HG03025 (cell line): ENCODE measurements at regions not wholly inside any gene's neighbourhood (a gene's known extent, or its start where the extent isn't known, plus 50 kb on each side); places are given as distances from the start of the nearest gene placed in this dataset.

Experiments used
- ATAC-seq: cut with Tn5 transposase; IDR thresholded peaks from one replicate; pipeline ENCODE4 v1.9.1; 2021; ENCODE audit warnings: mild to moderate bottlenecking, moderate library complexity; ENCODE audit not compliant: unreplicated experiment, low FRiP score

DNA sequence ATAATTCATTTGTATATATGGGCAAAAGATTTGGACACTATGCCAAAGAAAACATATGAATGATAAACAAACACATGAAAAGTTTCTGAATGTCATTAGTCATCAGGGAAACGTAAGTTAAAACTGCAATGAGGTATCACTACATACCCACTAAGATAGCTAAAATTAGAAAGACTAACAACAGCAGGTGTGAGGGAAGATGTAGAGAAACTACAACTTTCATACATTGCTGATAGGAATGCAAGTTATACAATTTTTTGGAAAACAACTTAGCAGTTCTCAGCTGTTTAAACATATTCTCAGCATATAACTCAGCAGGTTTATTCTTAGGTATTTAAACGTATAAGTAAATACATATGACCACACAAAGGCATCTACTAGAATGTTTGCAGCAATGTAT is 563.5 kb upstream of the KLHL29 start:
- no peak for ATAC-seq

GRCh38 chr2:22822835-22823234 is 562.1 kb upstream of the KLHL29 start:
- no peak for ATAC-seq

DNA sequence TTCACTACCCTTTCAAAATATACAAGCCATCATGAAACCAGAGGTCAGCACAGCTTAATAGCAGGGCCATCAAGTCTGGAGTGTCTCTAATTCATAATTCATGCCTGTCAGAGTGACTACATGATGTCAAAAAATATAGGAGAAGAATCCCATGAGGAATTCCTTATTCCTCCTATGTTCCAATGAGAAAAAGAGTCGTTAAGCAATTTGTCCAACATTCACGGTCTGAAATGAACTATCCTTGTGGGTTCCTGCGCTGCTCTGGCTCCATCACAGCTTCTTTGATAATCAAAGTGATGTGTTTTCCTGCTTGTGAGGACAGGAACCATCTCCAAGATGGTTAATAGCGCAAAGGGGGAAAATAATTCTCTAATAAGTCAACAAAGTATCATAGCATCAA is 560.4 kb upstream of the KLHL29 start:
- ATAC-seq, result no peak

DNA sequence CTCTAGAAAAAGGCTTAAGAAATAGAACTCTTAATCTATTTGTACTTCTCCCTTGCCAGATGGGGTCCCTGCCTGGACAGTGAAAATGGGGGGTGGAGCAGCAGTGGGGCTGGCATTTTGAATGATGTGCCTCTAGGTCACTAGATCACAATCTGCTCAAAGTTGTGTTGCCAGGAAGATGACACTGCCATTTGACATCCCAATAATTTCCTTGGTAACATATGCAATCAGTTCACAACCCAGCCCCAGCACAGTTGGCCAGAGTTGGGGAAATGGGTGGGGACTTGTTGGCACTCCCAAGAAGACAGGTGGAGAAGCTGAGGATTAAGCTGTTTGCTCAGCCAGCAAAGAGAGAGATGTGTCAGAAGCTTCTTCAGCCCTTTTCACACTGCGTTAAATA is 558.3 kb upstream of the KLHL29 start:
- no peak for ATAC-seq

DNA sequence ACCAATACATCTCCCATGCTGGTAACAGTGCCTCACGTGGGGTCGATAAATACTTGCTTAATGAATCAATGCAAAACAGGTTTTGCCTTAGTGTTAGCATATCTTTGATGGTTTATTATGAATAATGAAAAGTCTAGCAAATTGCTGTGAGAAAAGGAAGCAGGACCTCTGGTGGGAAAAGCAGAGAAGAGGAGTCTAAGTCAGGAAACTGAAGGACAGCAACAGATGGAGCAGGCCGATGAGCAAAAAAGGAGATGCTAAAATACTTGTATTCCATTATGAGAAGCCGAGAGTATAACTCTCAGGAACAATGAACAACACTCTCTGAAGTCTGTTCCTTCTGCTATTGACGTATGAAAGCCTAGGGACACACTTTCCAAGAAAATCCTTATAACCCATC is 555.2 kb upstream of the KLHL29 start:
- ATAC-seq, result no peak

GRCh38 chr2:22832196-22832595 is 552.8 kb upstream of the KLHL29 start:
- no peak for ATAC-seq

- ATAC-seq, result no peak
Measured at GRCh38 chr2:22838461-22838860, 546.5 kb upstream of the KLHL29 start.

DNA sequence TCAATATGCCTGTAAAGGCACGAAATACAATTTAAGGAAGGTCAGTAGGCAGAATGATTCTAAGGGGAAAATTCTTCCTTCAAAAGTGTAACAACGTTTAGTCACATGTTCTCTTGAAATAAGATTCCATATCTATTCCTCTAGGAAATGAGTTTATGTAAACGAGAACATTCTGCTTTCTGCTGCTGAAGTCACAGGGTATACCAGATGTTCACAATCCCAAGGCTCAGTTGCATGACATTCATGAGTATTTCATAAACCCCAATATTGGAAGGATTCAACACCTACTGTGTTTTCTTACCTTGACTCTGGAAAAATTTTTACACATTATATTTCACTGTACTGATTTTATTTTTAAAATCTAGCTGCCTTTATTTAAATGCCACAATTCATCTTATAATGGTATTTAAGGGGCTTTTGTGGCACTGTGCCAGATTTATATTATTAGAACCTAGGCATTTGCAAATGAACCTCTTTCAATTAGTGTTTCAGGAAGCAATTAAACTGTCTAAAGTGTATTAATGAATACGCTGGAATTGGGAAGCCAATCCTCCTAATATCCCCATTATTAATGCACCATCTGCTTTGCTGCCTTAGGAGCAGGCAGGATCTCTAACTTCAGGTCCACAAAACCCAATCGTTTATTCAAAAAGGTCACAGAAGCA is 542.6 kb upstream of the KLHL29 start:
- no peak for ATAC-seq

GRCh38 chr2:22843919-22844537 is 541.0 kb upstream of the KLHL29 start:
- ATAC-seq, result no peak

DNA sequence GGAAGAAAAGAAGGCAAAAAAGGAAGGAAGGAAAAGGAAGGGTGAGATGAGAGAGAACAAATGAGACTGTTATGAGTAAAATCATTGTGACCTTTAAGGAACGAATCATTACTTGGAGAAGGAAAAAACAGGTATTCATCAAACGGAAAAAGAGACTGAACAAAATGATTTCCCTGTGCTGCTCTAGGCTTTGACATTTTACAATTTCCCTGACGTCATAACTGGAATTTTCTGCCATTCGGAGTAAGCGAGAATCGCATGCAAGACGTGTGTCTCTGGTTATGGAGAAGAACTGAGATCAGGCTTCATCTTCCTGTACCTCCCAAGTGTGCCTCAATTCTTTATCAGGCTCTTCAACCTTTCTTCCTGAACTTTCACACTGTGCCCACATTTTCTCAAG is 534.7 kb upstream of the KLHL29 start:
- ATAC-seq, result no peak

GRCh38 chr2:22854588-22854987 is 530.4 kb upstream of the KLHL29 start:
- no peak for ATAC-seq

- no peak for ATAC-seq
Measured at GRCh38 chr2:22855081-22855480, 529.9 kb upstream of the KLHL29 start.

GRCh38 chr2:22855761-22856184 is 529.2 kb upstream of the KLHL29 start:
- ATAC-seq, result no peak

DNA sequence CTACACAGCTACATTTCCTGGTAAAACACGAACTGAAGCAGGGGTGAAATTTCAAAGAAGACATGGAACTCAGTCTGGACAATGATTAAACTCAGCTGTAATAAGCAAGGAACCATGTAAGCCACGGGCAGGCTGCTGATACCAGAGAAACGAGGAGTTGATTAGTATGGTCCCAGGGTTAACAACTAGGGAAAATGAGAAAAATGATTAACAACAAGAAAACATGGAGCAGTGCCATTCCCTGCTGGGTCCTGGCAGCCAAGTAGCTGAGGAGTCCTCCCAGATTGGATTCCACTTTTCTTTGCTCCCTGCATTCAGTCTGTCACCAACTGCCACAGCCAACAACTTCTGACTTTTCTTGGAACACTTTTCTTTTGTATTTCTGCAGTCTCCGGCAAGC is 517.0 kb upstream of the KLHL29 start:
- no peak for ATAC-seq

- ATAC-seq, result no peak
Measured at GRCh38 chr2:22878121-22878520, 506.9 kb upstream of the KLHL29 start.

DNA sequence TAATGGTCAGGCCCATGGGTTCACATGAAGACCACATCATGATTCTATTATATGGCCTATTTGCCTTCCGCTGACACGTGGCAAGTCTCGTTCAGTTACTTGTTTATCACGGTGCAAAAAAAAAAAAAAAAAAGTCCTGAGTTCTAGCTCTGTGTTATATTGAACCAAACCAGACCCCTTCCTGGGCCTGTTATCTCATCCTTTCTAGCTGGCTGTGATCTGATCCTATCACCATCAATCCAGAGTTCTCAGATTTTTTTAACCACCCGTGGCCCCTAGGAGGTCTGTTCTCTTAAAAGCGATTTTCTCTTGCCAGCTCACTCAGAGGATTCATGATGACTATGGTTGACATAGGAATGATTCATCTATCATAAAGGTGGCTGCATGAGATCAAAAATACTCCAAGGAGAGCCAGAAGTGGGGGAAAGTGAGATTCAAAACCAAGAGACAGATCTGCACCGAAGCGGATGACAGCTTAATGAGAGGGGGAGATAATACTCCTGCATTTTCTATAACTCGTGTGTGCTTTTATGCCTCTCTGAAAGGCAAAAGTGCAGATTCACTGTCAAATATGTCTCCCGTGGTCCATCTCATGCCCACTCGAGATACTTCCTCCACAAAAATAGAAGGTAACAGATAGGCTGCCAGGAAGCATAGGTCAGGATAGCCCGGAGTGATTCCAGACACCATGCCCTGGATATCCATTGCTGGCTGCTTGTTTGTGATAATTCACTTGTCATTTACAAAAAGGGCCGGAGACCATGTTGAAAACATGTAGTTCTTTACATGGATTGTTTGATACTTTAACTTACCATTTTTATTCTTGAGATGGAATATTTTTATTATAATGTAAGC is 505.7 kb upstream of the KLHL29 start:
- no peak for ATAC-seq

GRCh38 chr2:22880161-22880560 is 504.8 kb upstream of the KLHL29 start:
- no peak for ATAC-seq

DNA sequence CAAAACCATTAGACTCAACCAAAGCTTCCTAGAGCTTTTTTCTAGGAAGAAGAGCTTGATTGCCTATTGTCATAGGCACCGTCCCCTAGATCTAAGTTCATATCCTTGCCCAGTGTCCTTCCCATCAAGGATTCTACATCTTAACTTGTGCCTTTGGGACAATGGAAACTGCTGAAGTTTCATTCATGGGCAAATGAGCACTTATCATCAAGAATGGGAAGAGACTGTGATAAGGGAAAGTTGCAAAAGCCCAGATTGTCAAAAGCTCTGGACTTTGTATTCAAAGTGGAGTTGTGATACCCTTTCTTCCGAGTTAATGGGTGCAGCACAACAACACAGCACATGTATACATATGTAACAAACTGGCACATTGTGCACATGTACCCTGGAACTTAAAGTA is 503.0 kb upstream of the KLHL29 start:
- ATAC-seq, result no peak

- no peak for ATAC-seq
Measured at GRCh38 chr2:22882643-22883042, 502.3 kb upstream of the KLHL29 start.

GRCh38 chr2:22883054-22883453 is 501.9 kb upstream of the KLHL29 start:
- no peak for ATAC-seq

GRCh38 chr2:22885245-22885644 is 499.7 kb upstream of the KLHL29 start:
- no peak for ATAC-seq

DNA sequence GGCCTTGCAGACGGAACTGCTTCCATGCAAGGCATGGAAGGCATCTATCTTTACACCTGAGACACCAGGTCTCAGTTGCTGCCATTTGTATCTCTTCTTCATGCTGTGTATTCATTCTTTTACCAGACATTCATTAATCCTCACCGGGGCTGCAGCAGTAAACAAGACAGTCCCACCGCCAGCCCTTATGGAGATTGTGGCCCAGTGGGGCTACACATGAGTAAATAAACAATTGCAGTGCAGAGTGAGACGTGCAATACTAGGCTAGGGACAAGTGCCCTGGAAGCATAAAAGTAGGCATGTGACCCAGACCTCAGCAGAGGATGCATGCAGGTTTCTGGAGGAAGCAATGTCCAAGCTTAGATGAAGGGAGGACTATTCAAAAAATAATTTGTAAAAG is 497.6 kb upstream of the KLHL29 start:
- no peak for ATAC-seq
